H1 (cell line): ENCODE measurements at regions not wholly inside any gene's neighbourhood (a gene's known extent, or its start where the extent isn't known, plus 50 kb on each side); places are given as distances from the start of the nearest gene placed in this dataset.

Experiments
- CTCF ChIA-PET: fragments of 300-600 bp; sonication (Branson Sonifier 250); formaldehyde crosslinking; loops from one replicate; lab custom pipeline; 2021; ENCODE audit not compliant: partially characterized antibody; lab: Charles Lee
- POLR2A ChIA-PET: fragments of 300-600 bp; sonication (Branson Sonifier 250); formaldehyde crosslinking; loops from one replicate; lab custom pipeline; 2021; ENCODE audit warnings: inconsistent platforms; ENCODE audit not compliant: partially characterized antibody; lab: Charles Lee
- DNase-seq, 2 experiments: peaks; one replicate each; pipeline versions ENCODE4 v3.0.0 to v3.0.0-alpha.2; 2010 to 2022; ENCODE audit warnings: low spot score in 2 of 2, low read depth in 1 of 2, mixed read lengths in 1 of 2
- FAIRE-seq: peaks from 2 replicates; lab custom pipeline; 2011; peaks lifted over from hg19 to GRCh38; lab: Jason Lieb, UNC
- H2AFZ ChIP-seq: 2 replicates; pipeline ENCODE4 v1.8.1; 2012; ENCODE audit warnings: low read length, inconsistent platforms
- H2AK5ac ChIP-seq: 2 replicates; pipeline ENCODE4 v1.6.1; 2013; ENCODE audit warnings: low read depth, low read length
- H2BK120ac ChIP-seq: replicated peaks from 2 replicates; pipeline ENCODE3; 2013; ENCODE audit warnings: low read depth, low read length, inconsistent platforms
- H2BK12ac ChIP-seq: 2 replicates; pipeline ENCODE4 v1.6.1; 2013; ENCODE audit warnings: low read depth, low read length
- H2BK15ac ChIP-seq: 2 replicates; pipeline ENCODE4 v1.6.1; 2013; ENCODE audit warnings: low read length
- H2BK20ac ChIP-seq: 2 replicates; pipeline ENCODE4 v1.6.1; 2013; ENCODE audit warnings: low read length
- H2BK5ac ChIP-seq: 2 replicates; pipeline ENCODE4 v1.6.1; 2013; ENCODE audit warnings: low read depth, low read length
- H3K14ac ChIP-seq: 2 replicates; pipeline ENCODE4 v1.6.1; 2013; ENCODE audit warnings: inconsistent platforms; ENCODE audit not compliant: insufficient read length
- H3K18ac ChIP-seq: 2 replicates; pipeline ENCODE4 v1.6.1; 2013; ENCODE audit warnings: low read length; ENCODE audit errors: extremely low read depth
- H3K23ac ChIP-seq: 2 replicates; pipeline ENCODE4 v1.6.1; 2013; ENCODE audit warnings: inconsistent platforms; ENCODE audit not compliant: insufficient read length
- H3K23me2 ChIP-seq: 2 replicates; pipeline ENCODE4 v1.6.1; 2013; ENCODE audit warnings: low read depth, low read length
- H3K27ac ChIP-seq: 2 replicates; pipeline ENCODE4 v1.6.1; 2011; ENCODE audit warnings: low read depth, low read length, inconsistent platforms
- H3K27me3 ChIP-seq, 4 experiments: replicated peaks in 1 of 4; 1 replicate in 1 of 4; 2 replicates in 3 of 4; pipeline versions ENCODE4 v1.6.1 to v1.8.1; 2011 to 2013; ENCODE audit warnings: low read length in 3 of 4, mild to moderate bottlenecking in 3 of 4, inconsistent platforms in 2 of 4, mixed read lengths in 2 of 4, moderate library complexity in 1 of 4; ENCODE audit not compliant: control insufficient read depth in 3 of 4, insufficient read depth in 3 of 4; ENCODE audit errors: extremely low read depth in 1 of 4
- H3K36me3 ChIP-seq, 4 experiments: 2 replicates each; pipeline versions ENCODE4 v1.6.1 to v1.8.1; 2011 to 2013; ENCODE audit warnings: mild to moderate bottlenecking in 4 of 4, low read length in 3 of 4, moderate library complexity in 2 of 4, control low read depth in 1 of 4, inconsistent platforms in 1 of 4; ENCODE audit not compliant: insufficient read depth in 4 of 4, control insufficient read depth in 2 of 4
- H3K4ac ChIP-seq: replicated peaks from 2 replicates; pipeline ENCODE3; 2013; ENCODE audit warnings: low read length, low read depth, mixed read lengths, inconsistent platforms; ENCODE audit not compliant: insufficient read length
- H3K4me1 ChIP-seq, 4 experiments: replicated peaks in 1 of 4; 1 replicate in 1 of 4; 2 replicates in 3 of 4; pipeline versions ENCODE4 v1.6.1 to v1.8.1; 2011 to 2013; ENCODE audit warnings: low read length in 3 of 4, inconsistent platforms in 2 of 4, mixed read lengths in 1 of 4; ENCODE audit not compliant: insufficient read depth in 4 of 4, control insufficient read depth in 3 of 4
- H3K4me2 ChIP-seq, 2 experiments: 2 replicates each; pipeline versions ENCODE4 v1.6.1 to v1.8.1; 2011 to 2013; ENCODE audit warnings: low read depth in 2 of 2, low read length in 2 of 2, control low read depth in 1 of 2, inconsistent platforms in 1 of 2, mild to moderate bottlenecking in 1 of 2; ENCODE audit not compliant: insufficient read depth in 1 of 2
- H3K4me3 ChIP-seq, 4 experiments: fragments of 200-600, 300-600 bp in 1 of 4; sonication (generic), shearing (Covaris generic), sonication (Bioruptor Twin) in 1 of 4; 2 replicates each; pipeline versions ENCODE4 v1.5.1 to v1.8.1; 2011 to 2016; ENCODE audit warnings: low read length in 4 of 4, low read depth in 3 of 4, control low read depth in 2 of 4, inconsistent platforms in 2 of 4, mild to moderate bottlenecking in 2 of 4, mixed read lengths in 1 of 4, moderate library complexity in 1 of 4; ENCODE audit not compliant: insufficient read depth in 2 of 4; ENCODE audit errors: extremely low read depth in 1 of 4
- H3K56ac ChIP-seq: replicated peaks from 2 replicates; pipeline ENCODE3; 2013; ENCODE audit warnings: low read depth, mild to moderate bottlenecking, mixed read lengths, low read length, inconsistent platforms; ENCODE audit not compliant: insufficient read length
- H3K79me1 ChIP-seq: 2 replicates; pipeline ENCODE4 v1.6.1; 2013; ENCODE audit warnings: low read depth, low read length, control low read depth
- H3K79me2 ChIP-seq, 2 experiments: 2 replicates each; pipeline versions ENCODE4 v1.6.1 to v1.8.1; 2012 to 2013; ENCODE audit warnings: low read length in 2 of 2, mild to moderate bottlenecking in 2 of 2, inconsistent platforms in 1 of 2; ENCODE audit not compliant: insufficient read depth in 2 of 2, control insufficient read depth in 1 of 2
- H3K9ac ChIP-seq, 4 experiments: replicated peaks in 1 of 4; 1 replicate in 1 of 4; 2 replicates in 3 of 4; pipeline versions ENCODE4 v1.6.1 to v1.8.1; 2011 to 2013; ENCODE audit warnings: low read depth in 3 of 4, low read length in 3 of 4, control low read depth in 2 of 4, mild to moderate bottlenecking in 2 of 4, moderate library complexity in 2 of 4, inconsistent platforms in 1 of 4; ENCODE audit errors: extremely low read depth in 1 of 4
- H3K9me3 ChIP-seq, 2 experiments: 2 replicates each; pipeline versions ENCODE4 v1.6.1 to v1.8.1; 2012 to 2013; ENCODE audit warnings: mild to moderate bottlenecking in 2 of 2, moderate library complexity in 2 of 2, control low read depth in 1 of 2, inconsistent platforms in 1 of 2, low read depth in 1 of 2, low read length in 1 of 2, mixed read lengths in 1 of 2; ENCODE audit not compliant: insufficient read depth in 2 of 2
- H4K20me1 ChIP-seq, 2 experiments: replicated peaks in 1 of 2; 2 replicates each; pipeline versions ENCODE3 to v1.8.1; 2011 to 2013; ENCODE audit warnings: inconsistent platforms in 2 of 2, low read length in 2 of 2, mild to moderate bottlenecking in 1 of 2; ENCODE audit not compliant: insufficient read depth in 2 of 2, control insufficient read depth in 1 of 2
- H4K5ac ChIP-seq: 2 replicates; pipeline ENCODE4 v1.6.1; 2013; ENCODE audit warnings: low read length, low read depth, mixed read lengths, inconsistent platforms; ENCODE audit not compliant: insufficient read length
- H4K8ac ChIP-seq: 2 replicates; pipeline ENCODE4 v1.8.0; 2013; ENCODE audit warnings: mild to moderate bottlenecking, moderate library complexity, low read length, inconsistent platforms; ENCODE audit not compliant: insufficient read depth; ENCODE audit errors: extremely low read depth
- H4K91ac ChIP-seq: replicated peaks from 2 replicates; pipeline ENCODE3; 2013; ENCODE audit warnings: low read length, mixed read lengths, inconsistent platforms; ENCODE audit not compliant: insufficient read length
- ATF3 ChIP-seq: IDR thresholded peaks from 2 replicates; pipeline ENCODE4 v1.6.1; 2011; ENCODE audit warnings: low read depth, mild to moderate bottlenecking, low read length; ENCODE audit not compliant: insufficient read depth
- BACH1 ChIP-seq: IDR thresholded peaks from 2 replicates; pipeline ENCODE4 v1.6.1; 2012; ENCODE audit warnings: low read length, improper control_type of control experiment
- CTCF ChIP-seq, 3 experiments: IDR thresholded peaks; 1 replicate in 2 of 3; 2 replicates in 1 of 3; pipeline versions ENCODE4 v1.5.1 to v1.6.1; 2011; ENCODE audit warnings: low read length in 3 of 3, mild to moderate bottlenecking in 3 of 3, inconsistent platforms in 2 of 3, low read depth in 1 of 3, moderate library complexity in 1 of 3; ENCODE audit not compliant: insufficient read depth in 1 of 3; ENCODE audit errors: control extremely low read depth in 1 of 3
- JUN ChIP-seq: IDR thresholded peaks from 2 replicates; pipeline ENCODE4 v1.6.1; 2011; ENCODE audit warnings: low read depth, mild to moderate bottlenecking, improper control_type of control experiment, low read length
- KDM1A ChIP-seq: fragments of 200-600, 300-600 bp; sonication (generic); IDR thresholded peaks from 2 replicates; pipeline ENCODE4 v1.7.1; 2016; ENCODE audit warnings: mild to moderate bottlenecking, low read length, borderline replicate concordance
- NANOG ChIP-seq: IDR thresholded peaks from 2 replicates; pipeline ENCODE4 v1.6.1; 2011; ENCODE audit warnings: low read length, low read depth, mild to moderate bottlenecking, inconsistent platforms; ENCODE audit not compliant: insufficient read depth, poor library complexity, severe bottlenecking
- POLR2AphosphoS5 ChIP-seq: IDR thresholded peaks from 2 replicates; pipeline ENCODE4 v1.6.1; 2011; ENCODE audit warnings: low read depth, low read length
- RXRA ChIP-seq: IDR thresholded peaks from 2 replicates; pipeline ENCODE4 v1.6.1; 2011; ENCODE audit warnings: low read depth, mild to moderate bottlenecking, low read length, moderate library complexity; ENCODE audit not compliant: insufficient read depth
- SIRT6 ChIP-seq: IDR thresholded peaks from one replicate; pipeline ENCODE4 v1.7.1; 2012; ENCODE audit warnings: low read length, inconsistent platforms
- WGBS, 2 experiments: shearing (Covaris generic) in 1 of 2; methylation state at CpG; one replicate each; pipeline versions ENCODE4 v1.1.6 to v1.1.7; 2013 to 2015; ENCODE audit warnings: low lambda C conversion rate in 2 of 2, mixed read lengths in 2 of 2, inconsistent platforms in 1 of 2, low coverage in 1 of 2, missing lambda C conversion rate in 1 of 2; ENCODE audit not compliant: insufficient replicate concordance in 2 of 2, insufficient coverage in 1 of 2, insufficient read length in 1 of 2; ENCODE audit errors: extremely low coverage in 1 of 2, missing lambda C conversion rate in 1 of 2; 5-methylcytosine and 5-hydroxymethylcytosine counted together
- TF ChIP-seq, protein P1 (sequence below): IDR thresholded peaks from 2 replicates; pipeline ENCODE4 v1.6.1; 2012; ENCODE audit warnings: low read length, inconsistent platforms

DNA sequence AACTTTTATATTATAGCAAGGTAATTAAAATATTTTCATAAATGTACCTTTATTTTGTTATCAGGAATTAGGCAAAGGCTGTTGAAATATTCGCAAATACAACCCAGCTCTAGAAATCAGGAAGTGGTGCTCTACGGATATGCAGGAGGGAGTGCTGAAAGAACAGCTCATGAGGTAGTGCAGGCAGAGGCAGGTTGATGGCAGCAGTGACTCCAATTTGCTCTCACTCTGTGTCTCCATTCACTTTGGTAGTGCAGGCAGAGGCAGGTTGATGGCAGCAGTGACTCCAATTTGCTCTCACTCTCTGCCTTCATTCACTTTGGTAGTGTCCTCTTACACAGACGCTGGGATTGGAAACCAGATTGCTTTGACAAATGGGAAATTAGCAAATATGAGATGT lies 277.9 kb downstream of the TRIML1 start:
- H3K4me3 ChIP-seq = no peak overlapping the region
- no peak overlapping the region for H2BK12ac ChIP-seq
- no peak overlapping the region for H2BK15ac ChIP-seq
- no peaks in the 10 kb centered on the region for H4K20me1 ChIP-seq
- H3K27ac ChIP-seq = no peak overlapping the region
- ChIA-PET POLR2A (no interaction called here), CTCF (interaction anchor here (0.6 to 1.2 kb wide), 8 partner anchors 11 to 730 kb away, joined by 3 to 4 read pairs (median 3); no protein-coding TSS in a partner anchor)
- no peak overlapping the region for H2BK20ac ChIP-seq
- H3K56ac ChIP-seq = no peak overlapping the region
- WGBS, 2 experiments = 79% methylated on average over 3 of the region's 3 CpGs; no CpG with 5 or more reads in 1 of the 2 experiments
- no peaks in the 10 kb centered on the region for H3K79me2 ChIP-seq
- DNase-seq (no peak), FAIRE-seq (peak; percentile 99)
- H3K14ac ChIP-seq = no peak overlapping the region
- H3K27me3 ChIP-seq = no peaks in the 10 kb centered on the region
- H2BK5ac ChIP-seq = no peak overlapping the region
- H3K4ac ChIP-seq = no peak overlapping the region
- H4K91ac ChIP-seq = no peak overlapping the region
- H3K18ac ChIP-seq = no peak overlapping the region
- no peak overlapping the region for H2AFZ ChIP-seq
- H3K36me3 ChIP-seq = no peaks in the 10 kb centered on the region
- no peak overlapping the region for H3K23ac ChIP-seq
- no peak overlapping the region for H2BK120ac ChIP-seq
- H3K23me2 ChIP-seq = no peaks in the 10 kb centered on the region
- H3K9ac ChIP-seq = no peak overlapping the region
- H3K79me1 ChIP-seq = no peaks in the 10 kb centered on the region
- no peaks in the 10 kb centered on the region for H3K4me1 ChIP-seq
- H4K5ac ChIP-seq = no peak overlapping the region
- no peak overlapping the region for H4K8ac ChIP-seq
- H3K4me2 ChIP-seq = no peak overlapping the region
- H2AK5ac ChIP-seq = no peak overlapping the region
- H3K9me3 ChIP-seq = no peaks in the 10 kb centered on the region
- TF ChIP-seq, protein P1, sequence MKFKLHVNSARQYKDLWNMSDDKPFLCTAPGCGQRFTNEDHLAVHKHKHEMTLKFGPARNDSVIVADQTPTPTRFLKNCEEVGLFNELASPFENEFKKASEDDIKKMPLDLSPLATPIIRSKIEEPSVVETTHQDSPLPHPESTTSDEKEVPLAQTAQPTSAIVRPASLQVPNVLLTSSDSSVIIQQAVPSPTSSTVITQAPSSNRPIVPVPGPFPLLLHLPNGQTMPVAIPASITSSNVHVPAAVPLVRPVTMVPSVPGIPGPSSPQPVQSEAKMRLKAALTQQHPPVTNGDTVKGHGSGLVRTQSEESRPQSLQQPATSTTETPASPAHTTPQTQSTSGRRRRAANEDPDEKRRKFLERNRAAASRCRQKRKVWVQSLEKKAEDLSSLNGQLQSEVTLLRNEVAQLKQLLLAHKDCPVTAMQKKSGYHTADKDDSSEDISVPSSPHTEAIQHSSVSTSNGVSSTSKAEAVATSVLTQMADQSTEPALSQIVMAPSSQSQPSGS = no peak
- TF ChIP-seq KDM1A = no peak
- peak; percentile 27 to 44 (median 39); a peak in 3 of 4 replicates for TF ChIP-seq CTCF (IDR thresholded peaks at IDR 0.05; ENCODE audit: control extremely low read depth in 1 of 3, insufficient read depth in 1 of 3, low read depth in 1 of 3, low read length in 3 of 3)
- TF ChIP-seq JUN = no peak
- TF ChIP-seq SIRT6 = no peak
- TF ChIP-seq POLR2AphosphoS5 = no peak
- TF ChIP-seq BACH1 = no peak
- no peak for TF ChIP-seq RXRA
- TF ChIP-seq ATF3 = no peak
- TF ChIP-seq NANOG = no peak
